Prostate gland (tissue), 2 donors: ENCODE measurements at regions not wholly inside any gene's neighbourhood (a gene's known extent, or its start where the extent isn't known, plus 50 kb on each side); places are given as distances from the start of the nearest gene placed in this dataset.

Experiments used
- DNase-seq: peaks from one replicate; pipeline ENCODE4 v3.0.0-alpha.2; 2019; ENCODE audit warnings: low spot score
- H3K27ac ChIP-seq, 2 donors: fragments of 200-600 bp; sonication (generic); 2 replicates each; pipeline ENCODE4 v1.5.1; 2017 to 2019
- H3K27me3 ChIP-seq: fragments of 200-600 bp; sonication (generic); replicated peaks from 2 replicates; pipeline ENCODE4 v1.5.1; 2019; ENCODE audit not compliant: insufficient read depth
- H3K36me3 ChIP-seq, 2 donors: fragments of 200-600 bp; sonication (generic); 1 replicate in 1 of 2; 2 replicates in 1 of 2; pipeline versions ENCODE4 v1.5.1 to v1.8.1; 2017 to 2019
- H3K4me1 ChIP-seq: fragments of 200-600 bp; sonication (generic); replicated peaks from 2 replicates; pipeline ENCODE4 v1.5.1; 2019
- H3K4me3 ChIP-seq, 2 donors: fragments of 200-600 bp; sonication (generic); 2 replicates each; pipeline ENCODE4 v1.5.1; 2017 to 2019
- H3K9me3 ChIP-seq: fragments of 200-600 bp; sonication (generic); 2 replicates; pipeline ENCODE4 v1.5.1; 2017
- POLR2A ChIP-seq: fragments of 450-650 bp; IDR thresholded peaks from one replicate; pipeline ENCODE4 v1.6.1; 2016; ENCODE audit warnings: antibody characterized with exemption, mild to moderate bottlenecking
- POLR2AphosphoS5 ChIP-seq: sonication (generic); formaldehyde crosslinking; IDR thresholded peaks from one replicate; pipeline ENCODE4 v1.6.1; 2017; ENCODE audit warnings: antibody characterized with exemption
- WGBS: methylation state at CpG from one replicate; pipeline ENCODE4 v1.1.5; 2018; 5-methylcytosine and 5-hydroxymethylcytosine counted together
- intact Hi-C: fragments of 100-400 bp; cut with DNase I; formaldehyde crosslinking; loops from one replicate; pipeline ENCODE4 v1.14.2; 2022
- TF ChIP-seq, protein P1 (sequence below), 4 experiments: fragments of 200-600 bp in 2 of 4; fragments of 450-650 bp in 2 of 4; sonication (generic) in 2 of 4; IDR thresholded peaks; 1 replicate in 3 of 4; 2 replicates in 1 of 4; pipeline ENCODE4 v1.5.1; 2016 to 2019; ENCODE audit warnings: antibody characterized with exemption in 4 of 4, mild to moderate bottlenecking in 2 of 4, moderate library complexity in 2 of 4

DNA sequence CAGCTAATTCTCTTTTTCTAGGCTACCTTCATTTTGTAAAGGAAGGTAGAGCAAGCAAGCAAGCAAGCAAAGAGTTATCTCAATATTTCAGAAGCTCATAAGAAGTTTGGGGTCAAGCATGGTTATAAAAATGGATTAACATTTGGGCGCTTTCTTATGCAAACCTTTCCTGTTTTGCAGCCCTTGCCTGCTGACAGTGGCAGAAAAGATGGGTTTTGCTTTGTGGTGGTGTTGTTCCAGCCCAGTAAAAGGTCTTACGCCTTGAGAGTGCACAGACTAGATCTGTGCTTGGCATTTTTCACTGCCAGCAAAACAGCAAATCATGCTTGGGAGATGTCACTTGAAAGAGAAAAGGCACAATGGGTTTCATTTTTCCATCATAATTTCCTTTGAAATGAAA lies 1320.6 kb upstream of the CELF4 start:
- Histone ChIP-seq H3K27ac (no peak overlapping the region), H3K27me3 (no peaks in the 10 kb centered on the region), H3K9me3 (no peaks in the 10 kb centered on the region), H3K4me1 (no peaks in the 10 kb centered on the region), H3K36me3 (no peaks in the 10 kb centered on the region), H3K4me3 (no peak overlapping the region)
- TF ChIP-seq, protein P1, sequence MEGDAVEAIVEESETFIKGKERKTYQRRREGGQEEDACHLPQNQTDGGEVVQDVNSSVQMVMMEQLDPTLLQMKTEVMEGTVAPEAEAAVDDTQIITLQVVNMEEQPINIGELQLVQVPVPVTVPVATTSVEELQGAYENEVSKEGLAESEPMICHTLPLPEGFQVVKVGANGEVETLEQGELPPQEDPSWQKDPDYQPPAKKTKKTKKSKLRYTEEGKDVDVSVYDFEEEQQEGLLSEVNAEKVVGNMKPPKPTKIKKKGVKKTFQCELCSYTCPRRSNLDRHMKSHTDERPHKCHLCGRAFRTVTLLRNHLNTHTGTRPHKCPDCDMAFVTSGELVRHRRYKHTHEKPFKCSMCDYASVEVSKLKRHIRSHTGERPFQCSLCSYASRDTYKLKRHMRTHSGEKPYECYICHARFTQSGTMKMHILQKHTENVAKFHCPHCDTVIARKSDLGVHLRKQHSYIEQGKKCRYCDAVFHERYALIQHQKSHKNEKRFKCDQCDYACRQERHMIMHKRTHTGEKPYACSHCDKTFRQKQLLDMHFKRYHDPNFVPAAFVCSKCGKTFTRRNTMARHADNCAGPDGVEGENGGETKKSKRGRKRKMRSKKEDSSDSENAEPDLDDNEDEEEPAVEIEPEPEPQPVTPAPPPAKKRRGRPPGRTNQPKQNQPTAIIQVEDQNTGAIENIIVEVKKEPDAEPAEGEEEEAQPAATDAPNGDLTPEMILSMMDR (IDR thresholded peaks at IDR 0.05), result no peak
- intact Hi-C loops, result no loop called here
- DNase-seq, result no peak
- 89% methylated on average over 2 of the region's 2 CpGs for WGBS

DNA sequence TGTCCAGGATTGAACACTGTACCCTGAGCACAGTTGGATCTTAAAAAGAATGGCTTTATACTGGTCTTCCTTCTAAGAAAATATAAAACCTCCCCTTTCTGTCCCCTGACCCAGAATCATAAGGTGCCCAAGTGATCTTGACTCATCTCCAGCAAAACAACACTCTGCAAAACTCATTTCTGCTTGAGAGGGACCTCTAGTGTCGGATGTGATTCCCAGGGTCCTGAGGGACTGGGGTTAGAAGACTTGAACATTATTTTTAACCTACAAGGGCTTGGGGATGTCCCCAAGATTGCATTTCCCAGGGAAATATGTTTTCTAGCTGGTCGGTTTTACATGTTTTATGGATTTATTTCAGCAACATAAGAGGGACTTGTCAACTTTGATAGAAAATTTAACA lies 1318.5 kb upstream of the CELF4 start:
- Histone ChIP-seq H3K4me1 (no peaks in the 10 kb centered on the region), H3K9me3 (no peaks in the 10 kb centered on the region), H3K4me3 (no peak overlapping the region), H3K27ac (no peak overlapping the region), H3K36me3 (no peaks in the 10 kb centered on the region), H3K27me3 (no peaks in the 10 kb centered on the region)
- intact Hi-C loops, result no loop called here
- no peak for DNase-seq
- no peak for TF ChIP-seq POLR2A
- TF ChIP-seq, protein P1 (IDR thresholded peaks at IDR 0.05), result no peak
- TF ChIP-seq POLR2AphosphoS5, result no peak
- WGBS, result 57% methylated on average over 2 of the region's 2 CpGs

DNA sequence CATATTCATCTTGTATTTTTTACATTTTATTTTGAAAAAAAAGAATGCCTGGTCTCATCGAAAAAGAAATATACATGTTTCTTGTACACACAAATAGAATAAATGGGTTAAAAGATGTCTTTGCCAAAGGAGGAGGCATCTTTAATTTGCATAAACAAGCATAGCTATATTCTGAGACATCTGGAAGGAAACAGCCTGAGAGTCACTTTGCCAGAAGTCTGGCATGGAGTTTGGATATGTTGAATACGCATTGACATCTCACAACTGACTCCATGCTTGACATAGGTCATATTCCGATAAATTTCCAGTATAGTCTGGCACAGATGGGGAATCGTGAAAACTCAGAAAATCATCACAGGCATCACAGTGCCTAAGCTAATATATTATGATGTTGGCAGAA lies 1317.5 kb upstream of the CELF4 start:
- no peak for DNase-seq
- no peaks in the 10 kb centered on the region for H3K9me3 ChIP-seq
- WGBS, result 74% methylated on average over 4 of the region's 4 CpGs
- intact Hi-C loops, result no loop called here
- no peaks in the 10 kb centered on the region for H3K4me1 ChIP-seq
- H3K4me3 ChIP-seq, result no peak overlapping the region
- TF ChIP-seq POLR2A, result no peak
- TF ChIP-seq, protein P1 (IDR thresholded peaks at IDR 0.05), result no peak
- TF ChIP-seq POLR2AphosphoS5, result no peak
- H3K36me3 ChIP-seq, result no peaks in the 10 kb centered on the region
- no peak overlapping the region for H3K27ac ChIP-seq
- H3K27me3 ChIP-seq, result no peaks in the 10 kb centered on the region

DNA sequence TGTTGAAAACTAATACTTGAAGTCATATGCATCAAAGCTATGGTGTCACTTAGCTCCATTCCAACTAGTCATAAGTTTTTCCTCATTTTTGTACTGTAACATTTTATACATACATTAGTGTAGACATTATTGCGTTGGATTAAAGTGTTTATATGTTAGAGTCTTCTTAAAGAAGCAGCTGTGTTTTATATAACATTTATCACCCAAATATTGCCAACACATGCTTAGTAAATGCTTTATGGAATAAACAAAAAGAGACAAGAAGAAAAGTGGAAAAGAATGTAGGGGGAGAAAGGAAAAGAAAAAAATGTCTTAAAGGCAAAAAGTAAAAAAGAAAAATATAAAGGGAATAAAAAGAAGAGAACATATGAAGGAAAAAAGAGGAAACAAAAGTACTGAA lies 1314.3 kb upstream of the CELF4 start:
- Histone ChIP-seq H3K4me1 (no peaks in the 10 kb centered on the region), H3K9me3 (no peaks in the 10 kb centered on the region), H3K4me3 (no peak overlapping the region), H3K36me3 (no peaks in the 10 kb centered on the region), H3K27me3 (no peaks in the 10 kb centered on the region), H3K27ac (no peak overlapping the region)
- no peak for TF ChIP-seq POLR2AphosphoS5
- no peak for TF ChIP-seq POLR2A
- TF ChIP-seq, protein P1 (IDR thresholded peaks at IDR 0.05), result no peak
- 55% methylated on average over 1 of the region's 1 CpG for WGBS
- intact Hi-C loops, result no loop called here
- no peak for DNase-seq

DNA sequence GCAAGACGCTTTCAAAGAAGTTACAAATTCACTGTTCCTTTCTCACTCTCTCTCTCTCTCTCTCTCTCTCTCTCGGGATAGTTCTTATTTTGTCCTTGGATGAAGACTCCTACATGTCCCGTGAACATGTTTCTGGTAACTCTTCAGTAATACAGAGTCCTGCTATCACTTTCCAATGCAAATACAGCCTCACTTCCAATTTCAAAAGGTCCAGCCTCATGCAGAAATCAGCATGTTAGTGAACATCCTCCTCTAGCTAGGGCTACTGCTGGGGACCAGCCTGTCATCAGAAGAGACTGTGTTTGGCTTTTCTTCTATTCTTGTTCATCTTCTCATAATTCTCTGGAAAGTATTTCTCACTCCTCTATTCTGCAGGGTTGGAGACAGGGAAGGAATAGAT lies 1306.7 kb upstream of the CELF4 start:
- DNase-seq, result no peak
- Histone ChIP-seq H3K9me3 (no peaks in the 10 kb centered on the region), H3K27me3 (no peaks in the 10 kb centered on the region), H3K36me3 (no peaks in the 10 kb centered on the region), H3K4me3 (no peak overlapping the region), H3K4me1 (no peaks in the 10 kb centered on the region), H3K27ac (no peak overlapping the region)
- intact Hi-C loops, result no loop called here
- TF ChIP-seq, protein P1 (IDR thresholded peaks at IDR 0.05), result no peak
- TF ChIP-seq POLR2AphosphoS5 (no peak), POLR2A (no peak)
- 69% methylated on average over 3 of the region's 3 CpGs for WGBS
